GM23248 (cell line): ENCODE measurements at regions not wholly inside any gene's neighbourhood (a gene's known extent, or its start where the extent isn't known, plus 50 kb on each side); places are given as distances from the start of the nearest gene placed in this dataset.

Source experiments
- DNase-seq: peaks from one replicate; pipeline ENCODE4 v3.0.0-alpha.2; 2015
- H2AFZ ChIP-seq: fragments of 200-600 bp; sonication (generic); 2 replicates; pipeline ENCODE4 v1.6.1; 2016; ENCODE audit warnings: antibody characterized with exemption
- H3F3A ChIP-seq: fragments of 200-600 bp; sonication (generic); 2 replicates; pipeline ENCODE4 v1.6.1; 2016; ENCODE audit warnings: mild to moderate bottlenecking, antibody characterized with exemption, mixed run types; ENCODE audit not compliant: insufficient read depth
- H3K27ac ChIP-seq: fragments of 200-600 bp; sonication (generic); 2 replicates; pipeline ENCODE4 v1.5.1; 2016; ENCODE audit warnings: mild to moderate bottlenecking
- H3K27me3 ChIP-seq: fragments of 200-600 bp; sonication (generic); replicated peaks from 2 replicates; pipeline ENCODE4 v1.6.1; 2016; ENCODE audit warnings: mild to moderate bottlenecking; ENCODE audit not compliant: insufficient read depth
- H3K36me3 ChIP-seq: fragments of 200-600 bp; sonication (generic); 2 replicates; pipeline ENCODE4 v1.6.1; 2016; ENCODE audit warnings: low read depth, mild to moderate bottlenecking
- H3K4me1 ChIP-seq: fragments of 200-600 bp; sonication (generic); 2 replicates; pipeline ENCODE4 v1.6.1; 2016; ENCODE audit warnings: mild to moderate bottlenecking; ENCODE audit not compliant: insufficient read depth
- H3K4me2 ChIP-seq: fragments of 200-600 bp; sonication (generic); one replicate; pipeline ENCODE4 v1.6.1; 2016; ENCODE audit warnings: mild to moderate bottlenecking; ENCODE audit not compliant: unreplicated experiment
- H3K4me3 ChIP-seq: fragments of 200-600 bp; sonication (generic); 2 replicates; pipeline ENCODE4 v1.5.1; 2016; ENCODE audit warnings: mild to moderate bottlenecking
- H3K79me2 ChIP-seq: fragments of 200-600 bp; sonication (generic); 2 replicates; pipeline ENCODE4 v1.6.1; 2016; ENCODE audit warnings: mild to moderate bottlenecking; ENCODE audit not compliant: insufficient read depth
- H3K9ac ChIP-seq: fragments of 200-600 bp; sonication (generic); 2 replicates; pipeline ENCODE4 v1.6.1; 2016; ENCODE audit warnings: mild to moderate bottlenecking
- H3K9me2 ChIP-seq: fragments of 200-600 bp; sonication (generic); 2 replicates; pipeline ENCODE4 v1.6.1; 2016; ENCODE audit warnings: mixed run types, mild to moderate bottlenecking, moderate library complexity; ENCODE audit not compliant: insufficient read depth
- H3K9me3 ChIP-seq: fragments of 200-600 bp; sonication (generic); one replicate; pipeline ENCODE4 v1.6.1; 2017; ENCODE audit warnings: low read depth
- H4K20me1 ChIP-seq: fragments of 200-600 bp; sonication (generic); 2 replicates; pipeline ENCODE4 v1.6.0; 2016; ENCODE audit not compliant: insufficient read depth
- EZH2 ChIP-seq: fragments of 200-600 bp; sonication (generic); IDR thresholded peaks from 2 replicates; pipeline ENCODE4 v1.6.1; 2018; ENCODE audit warnings: antibody characterized with exemption, mild to moderate bottlenecking; ENCODE audit not compliant: insufficient read depth, poor library complexity, severe bottlenecking
- EZH2phosphoT487 ChIP-seq: fragments of 200-600 bp; sonication (generic); IDR thresholded peaks from 2 replicates; pipeline ENCODE4 v1.6.1; 2018; ENCODE audit warnings: antibody characterized with exemption, moderate library complexity, mild to moderate bottlenecking, low read depth; ENCODE audit not compliant: insufficient read depth
- WGBS, 2 experiments: methylation state at CpG; one replicate each; pipeline ENCODE4 v1.1.6; 2015 to 2017; ENCODE audit warnings: low lambda C conversion rate in 2 of 2, low coverage in 1 of 2; ENCODE audit errors: missing lambda C conversion rate in 2 of 2; 5-methylcytosine and 5-hydroxymethylcytosine counted together
- in situ Hi-C: fragments of 300-500 bp; cut with MboI; formaldehyde crosslinking; loops from 2 replicates; pipeline ENCODE4 v1.15.0; 2020

- no peak overlapping the region for H3K4me2 ChIP-seq
- no peaks in the 10 kb centered on the region for H3K9me2 ChIP-seq
- H3K4me1 ChIP-seq, result no peaks in the 10 kb centered on the region
- in situ Hi-C loops, result no loop called here
- H3K36me3 ChIP-seq, result no peaks in the 10 kb centered on the region
- H3K9me3 ChIP-seq, result no peaks in the 10 kb centered on the region
- H3K27ac ChIP-seq, result no peak overlapping the region
- H3K27me3 ChIP-seq, result no peaks in the 10 kb centered on the region
- no peak for DNase-seq
- no peak overlapping the region for H3K9ac ChIP-seq
- no peaks in the 10 kb centered on the region for H3K79me2 ChIP-seq
- H4K20me1 ChIP-seq, result no peaks in the 10 kb centered on the region
- WGBS, 2 experiments, result 55 to 62% methylated on average over 15 of the region's 16 CpGs
- no peak overlapping the region for H2AFZ ChIP-seq
- no peaks in the 10 kb centered on the region for H3F3A ChIP-seq
- TF ChIP-seq EZH2phosphoT487 (no peak), EZH2 (no peak)
- no peak overlapping the region for H3K4me3 ChIP-seq
These were observed 219.4 kb downstream of the TUBA3C start for GRCh38 chr13:18962168-18962734.

- Histone ChIP-seq H2AFZ (no peak overlapping the region), H3F3A (no peaks in the 10 kb centered on the region), H3K9me2 (no peaks in the 10 kb centered on the region), H3K4me1 (no peaks in the 10 kb centered on the region), H3K27ac (no peak overlapping the region), H3K79me2 (no peaks in the 10 kb centered on the region), H3K9ac (no peak overlapping the region), H3K36me3 (no peaks in the 10 kb centered on the region), H3K9me3 (no peaks in the 10 kb centered on the region), H3K4me2 (no peak overlapping the region), H3K27me3 (no peaks in the 10 kb centered on the region), H3K4me3 (no peak overlapping the region), H4K20me1 (no peaks in the 10 kb centered on the region)
- TF ChIP-seq EZH2phosphoT487, result no peak
- no peak for TF ChIP-seq EZH2
- in situ Hi-C loops, result no loop called here
- WGBS, 2 experiments, result 14 to 26% methylated on average over 4 of the region's 4 CpGs
- DNase-seq, result no peak
These were observed 220.1 kb downstream of the TUBA3C start for GRCh38 chr13:18961383-18962117.

GRCh38 chr13:18960637-18961227, 220.9 kb downstream of the TUBA3C start:
- WGBS, 2 experiments, result 10 to 14% methylated on average over 5 of the region's 5 CpGs
- H3K9me3 ChIP-seq, result no peaks in the 10 kb centered on the region
- DNase-seq, result no peak

GRCh38 chr13:18959996-18960395, 221.6 kb downstream of the TUBA3C start:
- in situ Hi-C loops, result no loop called here
- TF ChIP-seq EZH2phosphoT487 (no peak), EZH2 (no peak)

More at GRCh38 chr13:18960637-18961227, 220.9 kb downstream of the TUBA3C start:
- Histone ChIP-seq H3K9ac (no peak overlapping the region), H3K4me2 (no peak overlapping the region), H3K36me3 (no peaks in the 10 kb centered on the region), H3K4me3 (no peak overlapping the region), H3K79me2 (no peaks in the 10 kb centered on the region), H3K27me3 (no peaks in the 10 kb centered on the region), H3K4me1 (no peaks in the 10 kb centered on the region), H3K27ac (no peak overlapping the region), H2AFZ (no peak overlapping the region), H3K9me2 (no peaks in the 10 kb centered on the region), H4K20me1 (no peaks in the 10 kb centered on the region), H3F3A (no peaks in the 10 kb centered on the region)
- in situ Hi-C loops, result no loop called here
- TF ChIP-seq EZH2, result no peak
- no peak for TF ChIP-seq EZH2phosphoT487

More at GRCh38 chr13:18959996-18960395, 221.6 kb downstream of the TUBA3C start:
- H3F3A ChIP-seq, result no peaks in the 10 kb centered on the region
- no peak overlapping the region for H3K4me2 ChIP-seq
- no peak for DNase-seq
- H3K4me3 ChIP-seq, result no peak overlapping the region
- H4K20me1 ChIP-seq, result no peaks in the 10 kb centered on the region
- H2AFZ ChIP-seq, result no peak overlapping the region
- no peak overlapping the region for H3K9ac ChIP-seq
- WGBS, 2 experiments, result 22 to 25% methylated on average over 6 of the region's 6 CpGs
- no peaks in the 10 kb centered on the region for H3K79me2 ChIP-seq
- no peaks in the 10 kb centered on the region for H3K27me3 ChIP-seq
- H3K9me3 ChIP-seq, result no peaks in the 10 kb centered on the region
- no peak overlapping the region for H3K27ac ChIP-seq
- no peaks in the 10 kb centered on the region for H3K9me2 ChIP-seq
- no peaks in the 10 kb centered on the region for H3K36me3 ChIP-seq
- no peaks in the 10 kb centered on the region for H3K4me1 ChIP-seq
